Mesodermal cell (in vitro differentiated cells): ENCODE measurements at regions not wholly inside any gene's neighbourhood (a gene's known extent, or its start where the extent isn't known, plus 50 kb on each side); places are given as distances from the start of the nearest gene placed in this dataset.

ENCODE experiments used
- H3K27ac ChIP-seq: 2 replicates; pipeline ENCODE4 v1.7.0; 2013; ENCODE audit warnings: mild to moderate bottlenecking, low read depth, low read length, moderate library complexity; ENCODE audit not compliant: severe bottlenecking
- H3K36me3 ChIP-seq: 2 replicates; pipeline ENCODE4 v1.7.1; 2013; ENCODE audit warnings: mild to moderate bottlenecking, low read length, moderate library complexity; ENCODE audit not compliant: control insufficient read depth, insufficient read depth
- H3K4me1 ChIP-seq: one replicate; pipeline ENCODE4 v1.7.1; 2013; ENCODE audit warnings: mild to moderate bottlenecking, low read length; ENCODE audit not compliant: insufficient read depth, control insufficient read depth, poor library complexity, severe bottlenecking
- H3K4me3 ChIP-seq: 2 replicates; pipeline ENCODE4 v1.7.0; 2013; ENCODE audit warnings: low read length, control low read depth, mild to moderate bottlenecking; ENCODE audit not compliant: insufficient read depth, poor library complexity, severe bottlenecking; ENCODE audit errors: extremely low read depth
- H3K9me3 ChIP-seq: 2 replicates; pipeline ENCODE4 v1.7.1; 2013; ENCODE audit warnings: mild to moderate bottlenecking, low read length, moderate library complexity; ENCODE audit not compliant: control insufficient read depth
- WGBS, 2 experiments: methylation state at CpG; one replicate each; pipeline ENCODE4 v1.1.5; 2013; ENCODE audit warnings: missing lambda C conversion rate in 2 of 2; ENCODE audit not compliant: insufficient coverage in 2 of 2; 5-methylcytosine and 5-hydroxymethylcytosine counted together

- Histone ChIP-seq H3K27ac (no peak overlapping the region), H3K4me3 (no peak overlapping the region), H3K36me3 (no peaks in the 10 kb centered on the region), H3K4me1 (no peaks in the 10 kb centered on the region), H3K9me3 (peaks cover 4% of the 10 kb centered on the region)
- 0 to 60% methylated on average over 1 of the region's 1 CpG for WGBS, 2 experiments
Measured at GRCh38 chr21:17045214-17045853, 467.5 kb upstream of the CXADR start.

GRCh38 chr21:17048974-17049373 is 463.9 kb upstream of the CXADR start:
- Histone ChIP-seq H3K4me1 (peaks cover 3% of the 10 kb centered on the region), H3K27ac (no peak overlapping the region), H3K36me3 (no peaks in the 10 kb centered on the region), H3K4me3 (no peak overlapping the region), H3K9me3 (peaks cover 4% of the 10 kb centered on the region)
- 69 to 79% methylated on average over 3 of the region's 3 CpGs for WGBS, 2 experiments

- H3K9me3 ChIP-seq: peaks cover 4% of the 10 kb centered on the region
- peaks cover 3% of the 10 kb centered on the region for H3K4me1 ChIP-seq
- no peak overlapping the region for H3K27ac ChIP-seq
- no peak overlapping the region for H3K4me3 ChIP-seq
- WGBS, 2 experiments: no CpG with 5 or more reads among the region's 1 CpG
- H3K36me3 ChIP-seq: no peaks in the 10 kb centered on the region
Measured at GRCh38 chr21:17050156-17050555, 462.7 kb upstream of the CXADR start.

GRCh38 chr21:17050646-17051045 is 462.2 kb upstream of the CXADR start:
- no peak overlapping the region for H3K27ac ChIP-seq
- no peaks in the 10 kb centered on the region for H3K36me3 ChIP-seq
- no CpG with 5 or more reads among the region's 2 CpGs for WGBS, 2 experiments
- H3K9me3 ChIP-seq: peaks cover 4% of the 10 kb centered on the region
- peaks cover 3% of the 10 kb centered on the region for H3K4me1 ChIP-seq
- no peak overlapping the region for H3K4me3 ChIP-seq

- peak overlapping the region; percentile 17 for H3K27ac ChIP-seq
- H3K36me3 ChIP-seq: no peaks in the 10 kb centered on the region
- no peak overlapping the region for H3K4me3 ChIP-seq
- peaks cover 4% of the 10 kb centered on the region for H3K9me3 ChIP-seq
- H3K4me1 ChIP-seq: peaks cover 3% of the 10 kb centered on the region
- 60% methylated on average over 1 of the region's 3 CpGs; no CpG with 5 or more reads in 1 of the 2 experiments for WGBS, 2 experiments
Measured at GRCh38 chr21:17051054-17051453, 461.8 kb upstream of the CXADR start.

GRCh38 chr21:17053321-17053720 is 459.5 kb upstream of the CXADR start:
- Histone ChIP-seq H3K4me3 (no peak overlapping the region), H3K4me1 (peaks cover 3% of the 10 kb centered on the region), H3K27ac (no peak overlapping the region), H3K36me3 (no peaks in the 10 kb centered on the region), H3K9me3 (peaks cover 4% of the 10 kb centered on the region)
- WGBS, 2 experiments: 76 to 82% methylated on average over 7 of the region's 7 CpGs

- no peak overlapping the region for H3K27ac ChIP-seq
- H3K4me3 ChIP-seq: no peak overlapping the region
- WGBS, 2 experiments: 81 to 86% methylated on average over 1 of the region's 1 CpG
- H3K4me1 ChIP-seq: no peaks in the 10 kb centered on the region
- H3K9me3 ChIP-seq: no peaks in the 10 kb centered on the region
- H3K36me3 ChIP-seq: no peaks in the 10 kb centered on the region
Measured at GRCh38 chr21:17059936-17060335, 452.9 kb upstream of the CXADR start.

- Histone ChIP-seq H3K9me3 (no peaks in the 10 kb centered on the region), H3K27ac (no peak overlapping the region), H3K36me3 (no peaks in the 10 kb centered on the region), H3K4me3 (no peak overlapping the region), H3K4me1 (no peaks in the 10 kb centered on the region)
Measured at GRCh38 chr21:17066006-17066405, 446.8 kb upstream of the CXADR start.

GRCh38 chr21:17071093-17071492 is 441.8 kb upstream of the CXADR start:
- Histone ChIP-seq H3K27ac (no peak overlapping the region), H3K4me3 (no peak overlapping the region)
- no CpG with 5 or more reads among the region's 3 CpGs for WGBS, 2 experiments

GRCh38 chr21:17081193-17081592 is 431.6 kb upstream of the CXADR start:
- 92 to 94% methylated on average over 2 to 3 of the region's 4 CpGs for WGBS, 2 experiments
- H3K27ac ChIP-seq: no peak overlapping the region
- no peaks in the 10 kb centered on the region for H3K4me1 ChIP-seq
- no peaks in the 10 kb centered on the region for H3K9me3 ChIP-seq
- H3K4me3 ChIP-seq: no peak overlapping the region
- no peaks in the 10 kb centered on the region for H3K36me3 ChIP-seq

More at GRCh38 chr21:17071093-17071492, 441.8 kb upstream of the CXADR start:
- Histone ChIP-seq H3K36me3 (no peaks in the 10 kb centered on the region), H3K4me1 (no peaks in the 10 kb centered on the region), H3K9me3 (no peaks in the 10 kb centered on the region)

- Histone ChIP-seq H3K27ac (no peak overlapping the region), H3K4me1 (no peaks in the 10 kb centered on the region), H3K4me3 (no peak overlapping the region), H3K36me3 (no peaks in the 10 kb centered on the region), H3K9me3 (no peaks in the 10 kb centered on the region)
- 83 to 93% methylated on average over 3 to 4 of the region's 4 CpGs for WGBS, 2 experiments
Measured at GRCh38 chr21:17082843-17083483, 429.9 kb upstream of the CXADR start.
